Islet precursor cell (in vitro differentiated cells): ENCODE measurements at regions not wholly inside any gene's neighbourhood (a gene's known extent, or its start where the extent isn't known, plus 50 kb on each side); places are given as distances from the start of the nearest gene placed in this dataset.
"Not testable (repeated sequence)": the region's sequence is repeated elsewhere in the genome, so short reads cannot be mapped to it uniquely, and the experiment has no call there.

Source experiments
- DNase-seq: peaks from one replicate; pipeline ENCODE4 v3.0.0-alpha.2; 2018

- DNase-seq: no peak
Observed at GRCh38 chrX:145881175-145881995, 63.8 kb downstream of the SLITRK2 start.

GRCh38 chrX:145886469-145886868 is 68.8 kb downstream of the SLITRK2 start:
- DNase-seq: no peak

- no peak for DNase-seq
Observed at GRCh38 chrX:145910017-145910416, 92.4 kb downstream of the SLITRK2 start.

- no peak for DNase-seq
Observed at GRCh38 chrX:145919400-145919799, 101.8 kb downstream of the SLITRK2 start.

- DNase-seq: no peak
Observed at GRCh38 chrX:145923376-145923775, 105.7 kb downstream of the SLITRK2 start.

GRCh38 chrX:145936769-145937168 is 119.1 kb downstream of the SLITRK2 start:
- DNase-seq: no peak

GRCh38 chrX:145949056-145949455 is 131.4 kb downstream of the SLITRK2 start:
- DNase-seq: no peak

- DNase-seq: no peak
Observed at GRCh38 chrX:145953628-145954027, 136.0 kb downstream of the SLITRK2 start.

GRCh38 chrX:145990051-145990450 is 172.4 kb downstream of the SLITRK2 start:
- DNase-seq: no peak

GRCh38 chrX:146006637-146007036 is 189.0 kb downstream of the SLITRK2 start:
- DNase-seq: no peak

- no peak for DNase-seq
Observed at GRCh38 chrX:146036000-146036399, 218.4 kb downstream of the SLITRK2 start.

GRCh38 chrX:146041741-146042140 is 224.1 kb downstream of the SLITRK2 start:
- no peak for DNase-seq

- DNase-seq: not testable (repeated sequence)
Observed at GRCh38 chrX:146046011-146046715, 228.5 kb downstream of the SLITRK2 start.

- DNase-seq: not testable (repeated sequence)
Observed at GRCh38 chrX:146049568-146049967, 231.9 kb downstream of the SLITRK2 start.

- DNase-seq: no peak
Observed at GRCh38 chrX:146054311-146054710, 236.7 kb downstream of the SLITRK2 start.

GRCh38 chrX:146055733-146056132 is 238.1 kb downstream of the SLITRK2 start:
- DNase-seq: no peak

- DNase-seq: no peak
Observed at GRCh38 chrX:146056511-146057081, 239.0 kb downstream of the SLITRK2 start.

- DNase-seq: no peak
Observed at GRCh38 chrX:146064156-146064555, 246.5 kb downstream of the SLITRK2 start.

GRCh38 chrX:146090732-146091131 is 273.1 kb downstream of the SLITRK2 start:
- no peak for DNase-seq

- DNase-seq: no peak
Observed at GRCh38 chrX:146109362-146109761, 291.7 kb downstream of the SLITRK2 start.

- not testable (repeated sequence) for DNase-seq
Observed at GRCh38 chrX:146119074-146119473, 301.4 kb downstream of the SLITRK2 start.

GRCh38 chrX:146127617-146128016 is 310.0 kb downstream of the SLITRK2 start:
- DNase-seq: no peak

- no peak for DNase-seq
Observed at GRCh38 chrX:146141221-146141620, 323.6 kb downstream of the SLITRK2 start.

GRCh38 chrX:146144039-146144438 is 326.4 kb downstream of the SLITRK2 start:
- no peak for DNase-seq
